ENCODE measurements at regions not wholly inside any gene's neighbourhood (a gene's known extent, or its start where the extent isn't known, plus 50 kb on each side); places are given as distances from the start of the nearest gene placed in this dataset.

DNA sequence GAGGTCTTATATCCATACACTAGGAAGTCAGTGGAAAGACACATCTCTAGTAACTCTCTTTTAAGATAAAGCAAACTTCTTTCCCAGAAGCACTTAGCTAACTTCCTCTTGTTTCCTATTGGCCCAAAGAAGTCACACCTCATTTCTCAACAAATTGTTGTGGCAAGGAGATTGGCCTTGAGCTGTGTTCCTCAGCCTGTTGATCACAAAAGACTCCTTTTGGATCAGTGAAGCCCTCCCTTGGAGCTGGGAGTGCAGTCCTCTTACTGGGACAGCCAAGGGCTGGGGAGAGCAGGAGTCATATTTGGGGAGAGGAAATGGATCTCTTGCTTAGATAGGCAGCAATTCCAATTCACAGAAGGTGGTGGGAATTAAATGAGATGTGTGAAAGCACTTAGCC lies 51.2 kb upstream of the DAPL1 start (continued):
- TF ChIP-seq, protein P1, sequence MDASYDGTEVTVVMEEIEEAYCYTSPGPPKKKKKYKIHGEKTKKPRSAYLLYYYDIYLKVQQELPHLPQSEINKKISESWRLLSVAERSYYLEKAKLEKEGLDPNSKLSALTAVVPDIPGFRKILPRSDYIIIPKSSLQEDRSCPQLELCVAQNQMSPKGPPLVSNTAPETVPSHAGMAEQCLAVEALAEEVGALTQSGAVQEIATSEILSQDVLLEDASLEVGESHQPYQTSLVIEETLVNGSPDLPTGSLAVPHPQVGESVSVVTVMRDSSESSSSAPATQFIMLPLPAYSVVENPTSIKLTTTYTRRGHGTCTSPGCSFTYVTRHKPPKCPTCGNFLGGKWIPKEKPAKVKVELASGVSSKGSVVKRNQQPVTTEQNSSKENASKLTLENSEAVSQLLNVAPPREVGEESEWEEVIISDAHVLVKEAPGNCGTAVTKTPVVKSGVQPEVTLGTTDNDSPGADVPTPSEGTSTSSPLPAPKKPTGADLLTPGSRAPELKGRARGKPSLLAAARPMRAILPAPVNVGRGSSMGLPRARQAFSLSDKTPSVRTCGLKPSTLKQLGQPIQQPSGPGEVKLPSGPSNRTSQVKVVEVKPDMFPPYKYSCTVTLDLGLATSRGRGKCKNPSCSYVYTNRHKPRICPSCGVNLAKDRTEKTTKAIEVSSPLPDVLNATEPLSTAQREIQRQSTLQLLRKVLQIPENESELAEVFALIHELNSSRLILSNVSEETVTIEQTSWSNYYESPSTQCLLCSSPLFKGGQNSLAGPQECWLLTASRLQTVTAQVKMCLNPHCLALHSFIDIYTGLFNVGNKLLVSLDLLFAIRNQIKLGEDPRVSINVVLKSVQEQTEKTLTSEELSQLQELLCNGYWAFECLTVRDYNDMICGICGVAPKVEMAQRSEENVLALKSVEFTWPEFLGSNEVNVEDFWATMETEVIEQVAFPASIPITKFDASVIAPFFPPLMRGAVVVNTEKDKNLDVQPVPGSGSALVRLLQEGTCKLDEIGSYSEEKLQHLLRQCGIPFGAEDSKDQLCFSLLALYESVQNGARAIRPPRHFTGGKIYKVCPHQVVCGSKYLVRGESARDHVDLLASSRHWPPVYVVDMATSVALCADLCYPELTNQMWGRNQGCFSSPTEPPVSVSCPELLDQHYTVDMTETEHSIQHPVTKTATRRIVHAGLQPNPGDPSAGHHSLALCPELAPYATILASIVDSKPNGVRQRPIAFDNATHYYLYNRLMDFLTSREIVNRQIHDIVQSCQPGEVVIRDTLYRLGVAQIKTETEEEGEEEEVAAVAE (CRISPR knock-in tag; IDR thresholded peaks at IDR 0.05; ENCODE audit: borderline replicate concordance), result no peak
- TF ChIP-seq, protein P2, sequence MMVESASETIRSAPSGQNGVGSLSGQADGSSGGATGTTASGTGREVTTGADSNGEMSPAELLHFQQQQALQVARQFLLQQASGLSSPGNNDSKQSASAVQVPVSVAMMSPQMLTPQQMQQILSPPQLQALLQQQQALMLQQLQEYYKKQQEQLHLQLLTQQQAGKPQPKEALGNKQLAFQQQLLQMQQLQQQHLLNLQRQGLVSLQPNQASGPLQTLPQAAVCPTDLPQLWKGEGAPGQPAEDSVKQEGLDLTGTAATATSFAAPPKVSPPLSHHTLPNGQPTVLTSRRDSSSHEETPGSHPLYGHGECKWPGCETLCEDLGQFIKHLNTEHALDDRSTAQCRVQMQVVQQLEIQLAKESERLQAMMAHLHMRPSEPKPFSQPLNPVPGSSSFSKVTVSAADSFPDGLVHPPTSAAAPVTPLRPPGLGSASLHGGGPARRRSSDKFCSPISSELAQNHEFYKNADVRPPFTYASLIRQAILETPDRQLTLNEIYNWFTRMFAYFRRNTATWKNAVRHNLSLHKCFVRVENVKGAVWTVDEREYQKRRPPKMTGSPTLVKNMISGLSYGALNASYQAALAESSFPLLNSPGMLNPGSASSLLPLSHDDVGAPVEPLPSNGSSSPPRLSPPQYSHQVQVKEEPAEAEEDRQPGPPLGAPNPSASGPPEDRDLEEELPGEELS (CRISPR knock-in tag; IDR thresholded peaks at IDR 0.05), result no peak
- no peak for TF ChIP-seq KDM3A (CRISPR knock-in tag; IDR thresholded peaks at IDR 0.05; ENCODE audit: low read depth)
- TF ChIP-seq, protein P3, sequence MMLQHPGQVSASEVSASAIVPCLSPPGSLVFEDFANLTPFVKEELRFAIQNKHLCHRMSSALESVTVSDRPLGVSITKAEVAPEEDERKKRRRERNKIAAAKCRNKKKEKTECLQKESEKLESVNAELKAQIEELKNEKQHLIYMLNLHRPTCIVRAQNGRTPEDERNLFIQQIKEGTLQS (CRISPR knock-in tag; IDR thresholded peaks at IDR 0.05), result no peak
- no peak for TF ChIP-seq ZNF615 (CRISPR knock-in tag; IDR thresholded peaks at IDR 0.05; ENCODE audit: borderline replicate concordance)
